OCI-LY3 (cell line): ENCODE measurements at regions not wholly inside any gene's neighbourhood (a gene's known extent, or its start where the extent isn't known, plus 50 kb on each side); places are given as distances from the start of the nearest gene placed in this dataset.

Experiments
- H2AFZ ChIP-seq: fragments of 200-600, 300-600 bp; shearing (Covaris generic); 2 replicates; pipeline ENCODE4 v1.6.0; 2014; ENCODE audit warnings: antibody characterized with exemption, low read depth, low read length
- H3K27ac ChIP-seq: fragments of 200-600, 300-600 bp; sonication (generic); 2 replicates; pipeline ENCODE4 v1.5.1; 2014; ENCODE audit warnings: mild to moderate bottlenecking, low read length, moderate library complexity, mixed read lengths
- H3K27me3 ChIP-seq: fragments of 200-600, 300-600 bp; sonication (generic); 2 replicates; pipeline ENCODE4 v1.6.1; 2014; ENCODE audit warnings: low read depth, low read length, mixed read lengths
- H3K36me3 ChIP-seq: fragments of 200-600, 300-600 bp; sonication (generic); replicated peaks from 2 replicates; pipeline ENCODE3; 2014; ENCODE audit warnings: low read depth, low read length, mixed read lengths
- H3K4me1 ChIP-seq: fragments of 300-600, 200-600 bp; sonication (generic); 2 replicates; pipeline ENCODE4 v1.6.1; 2014; ENCODE audit warnings: low read length, mixed read lengths
- H3K4me2 ChIP-seq: fragments of 200-600, 300-600 bp; sonication (generic); 2 replicates; pipeline ENCODE4 v1.6.1; 2014; ENCODE audit warnings: low read length, mixed read lengths
- H3K4me3 ChIP-seq: fragments of 300-600, 200-600 bp; sonication (generic); 2 replicates; pipeline ENCODE4 v1.5.1; 2014; ENCODE audit warnings: antibody characterized with exemption, mild to moderate bottlenecking, low read length, moderate library complexity
- H3K79me2 ChIP-seq: fragments of 300-600, 200-600 bp; shearing (Covaris generic); 2 replicates; pipeline ENCODE4 v1.6.1; 2014; ENCODE audit warnings: mild to moderate bottlenecking, low read length, mixed read lengths
- H3K9ac ChIP-seq: fragments of 300-600, 200-600 bp; shearing (Covaris generic); 2 replicates; pipeline ENCODE4 v1.6.0; 2014; ENCODE audit warnings: mild to moderate bottlenecking, low read length, moderate library complexity
- H3K9me3 ChIP-seq: fragments of 200-600, 300-600 bp; shearing (Covaris generic); 2 replicates; pipeline ENCODE4 v1.6.1; 2014; ENCODE audit warnings: low read length, mixed read lengths; ENCODE audit not compliant: insufficient read depth
- H4K20me1 ChIP-seq: fragments of 200-600, 300-600 bp; sonication (generic); 2 replicates; pipeline ENCODE4 v1.6.1; 2016; ENCODE audit warnings: low read length, mixed read lengths; ENCODE audit not compliant: insufficient read depth
- CTCF ChIP-seq: fragments of 200-600, 300-600 bp; sonication (generic); IDR thresholded peaks from 2 replicates; pipeline ENCODE4 v1.5.1; 2014; ENCODE audit warnings: antibody characterized with exemption, low read length, low read depth
- EZH2phosphoT487 ChIP-seq: fragments of 200-600 bp; shearing (Covaris generic); IDR thresholded peaks from 2 replicates; pipeline ENCODE4 v1.6.1; 2018; ENCODE audit warnings: antibody characterized with exemption, mixed run types, low read depth

- no peaks in the 10 kb centered on the region for H4K20me1 ChIP-seq
- no peaks in the 10 kb centered on the region for H3K36me3 ChIP-seq
- H3K9ac ChIP-seq = no peak overlapping the region
- H2AFZ ChIP-seq = no peak overlapping the region
- TF ChIP-seq CTCF (no peak), EZH2phosphoT487 (no peak)
- no peaks in the 10 kb centered on the region for H3K79me2 ChIP-seq
- H3K9me3 ChIP-seq = no peaks in the 10 kb centered on the region
- H3K27ac ChIP-seq = no peak overlapping the region
- no peak overlapping the region for H3K4me2 ChIP-seq
- no peaks in the 10 kb centered on the region for H3K27me3 ChIP-seq
- H3K4me1 ChIP-seq = no peaks in the 10 kb centered on the region
- no peak overlapping the region for H3K4me3 ChIP-seq
Observed at GRCh38 chr12:127236491-127236890, 1030.5 kb upstream of the TMEM132C start.

- no peak overlapping the region for H2AFZ ChIP-seq
- H3K79me2 ChIP-seq = no peaks in the 10 kb centered on the region
- no peak overlapping the region for H3K9ac ChIP-seq
- TF ChIP-seq CTCF = no peak
- TF ChIP-seq EZH2phosphoT487 = no peak
- no peak overlapping the region for H3K4me2 ChIP-seq
- no peaks in the 10 kb centered on the region for H3K4me1 ChIP-seq
- H3K27ac ChIP-seq = no peak overlapping the region
- no peaks in the 10 kb centered on the region for H4K20me1 ChIP-seq
- no peaks in the 10 kb centered on the region for H3K36me3 ChIP-seq
- no peaks in the 10 kb centered on the region for H3K27me3 ChIP-seq
- H3K4me3 ChIP-seq = no peak overlapping the region
- H3K9me3 ChIP-seq = no peaks in the 10 kb centered on the region
Observed at GRCh38 chr12:127237151-127237550, 1029.8 kb upstream of the TMEM132C start.

GRCh38 chr12:127238107-127238506, 1028.9 kb upstream of the TMEM132C start:
- Histone ChIP-seq H3K36me3 (no peaks in the 10 kb centered on the region), H3K4me3 (no peak overlapping the region), H3K4me2 (no peak overlapping the region), H3K27me3 (no peaks in the 10 kb centered on the region), H3K9ac (no peak overlapping the region), H2AFZ (no peak overlapping the region), H3K27ac (no peak overlapping the region), H4K20me1 (no peaks in the 10 kb centered on the region), H3K9me3 (no peaks in the 10 kb centered on the region), H3K4me1 (no peaks in the 10 kb centered on the region), H3K79me2 (no peaks in the 10 kb centered on the region)
- no peak for TF ChIP-seq CTCF
- no peak for TF ChIP-seq EZH2phosphoT487

GRCh38 chr12:127239781-127240180, 1027.2 kb upstream of the TMEM132C start:
- Histone ChIP-seq H4K20me1 (no peaks in the 10 kb centered on the region), H3K36me3 (no peaks in the 10 kb centered on the region), H3K9me3 (no peaks in the 10 kb centered on the region), H3K79me2 (no peaks in the 10 kb centered on the region), H3K27me3 (no peaks in the 10 kb centered on the region), H3K4me3 (no peak overlapping the region), H3K4me1 (no peaks in the 10 kb centered on the region), H3K27ac (no peak overlapping the region), H3K4me2 (no peak overlapping the region), H3K9ac (no peak overlapping the region), H2AFZ (no peak overlapping the region)
- TF ChIP-seq CTCF = no peak
- TF ChIP-seq EZH2phosphoT487 = no peak
